Adrenal gland (tissue), 5 donors: ENCODE measurements at regions not wholly inside any gene's neighbourhood (a gene's known extent, or its start where the extent isn't known, plus 50 kb on each side); places are given as distances from the start of the nearest gene placed in this dataset.
"Not testable (repeated sequence)": the region's sequence is repeated elsewhere in the genome, so short reads cannot be mapped to it uniquely, and the experiment has no call there.

Source experiments
- CTCF ChIP-seq, 6 experiments: fragments of 450-650 bp in 4 of 6; fragments of 200-600 bp in 2 of 6; sonication (generic) in 1 of 6; IDR thresholded peaks; 1 replicate in 5 of 6; 2 replicates in 1 of 6; pipeline versions ENCODE4 v1.5.1 to v1.8.0; 2016 to 2021; ENCODE audit warnings: antibody characterized with exemption in 6 of 6, mild to moderate bottlenecking in 2 of 6, moderate library complexity in 1 of 6
- POLR2A ChIP-seq, 2 donors: fragments of 450-650 bp; IDR thresholded peaks; one replicate each; pipeline ENCODE4 v1.6.1; 2017; ENCODE audit warnings: antibody characterized with exemption in 2 of 2, mild to moderate bottlenecking in 2 of 2, moderate library complexity in 1 of 2
- donor health status: DM: no; HTN: no; CAD: no.

- TF ChIP-seq CTCF, POLR2A (IDR thresholded peaks at IDR 0.05): not testable (repeated sequence)
Measured at GRCh38 chr21:27917966-27918365, 951.1 kb upstream of the ADAMTS5 start.
